Esophagus muscularis mucosa (tissue), 4 donors: ENCODE measurements at regions not wholly inside any gene's neighbourhood (a gene's known extent, or its start where the extent isn't known, plus 50 kb on each side); places are given as distances from the start of the nearest gene placed in this dataset.

Experiments used
- EP300 ChIP-seq: sonication (generic); formaldehyde crosslinking; IDR thresholded peaks from one replicate; pipeline ENCODE4 v1.6.1; 2017; ENCODE audit warnings: antibody characterized with exemption
- POLR2A ChIP-seq: fragments of 450-650 bp; IDR thresholded peaks from one replicate; pipeline ENCODE4 v1.6.1; 2017; ENCODE audit warnings: antibody characterized with exemption, moderate library complexity, mild to moderate bottlenecking, low read depth
- POLR2AphosphoS5 ChIP-seq, 2 donors: sonication (generic); formaldehyde crosslinking; IDR thresholded peaks; one replicate each; pipeline ENCODE4 v1.6.1; 2017; ENCODE audit warnings: antibody characterized with exemption in 2 of 2
- TF ChIP-seq, protein P1 (sequence below), 3 experiments: fragments of 200-600 bp in 2 of 3; fragments of 450-650 bp in 1 of 3; sonication (generic) in 2 of 3; IDR thresholded peaks; one replicate each; pipeline ENCODE4 v1.5.1; 2017 to 2019; ENCODE audit warnings: antibody characterized with exemption in 3 of 3, mild to moderate bottlenecking in 2 of 3, moderate library complexity in 1 of 3

DNA sequence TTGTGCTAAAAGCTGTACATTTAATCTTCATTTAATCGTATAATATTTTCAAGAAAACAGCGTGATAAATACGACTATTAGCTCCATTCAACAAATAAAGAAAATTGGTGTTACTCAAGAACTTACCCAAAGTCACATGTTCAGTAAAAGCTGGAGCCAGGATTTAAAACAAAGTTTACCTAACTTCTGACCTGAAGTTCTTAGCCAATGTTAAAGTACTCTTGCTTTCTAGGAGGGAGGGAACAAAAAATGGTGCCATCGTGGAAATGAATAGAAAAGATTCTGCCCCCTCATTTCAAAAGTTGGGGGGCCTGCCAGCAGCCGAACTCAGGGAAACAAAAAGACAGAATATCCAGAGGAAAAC is 395.8 kb downstream of the CD109 start:
- TF ChIP-seq, protein P1, sequence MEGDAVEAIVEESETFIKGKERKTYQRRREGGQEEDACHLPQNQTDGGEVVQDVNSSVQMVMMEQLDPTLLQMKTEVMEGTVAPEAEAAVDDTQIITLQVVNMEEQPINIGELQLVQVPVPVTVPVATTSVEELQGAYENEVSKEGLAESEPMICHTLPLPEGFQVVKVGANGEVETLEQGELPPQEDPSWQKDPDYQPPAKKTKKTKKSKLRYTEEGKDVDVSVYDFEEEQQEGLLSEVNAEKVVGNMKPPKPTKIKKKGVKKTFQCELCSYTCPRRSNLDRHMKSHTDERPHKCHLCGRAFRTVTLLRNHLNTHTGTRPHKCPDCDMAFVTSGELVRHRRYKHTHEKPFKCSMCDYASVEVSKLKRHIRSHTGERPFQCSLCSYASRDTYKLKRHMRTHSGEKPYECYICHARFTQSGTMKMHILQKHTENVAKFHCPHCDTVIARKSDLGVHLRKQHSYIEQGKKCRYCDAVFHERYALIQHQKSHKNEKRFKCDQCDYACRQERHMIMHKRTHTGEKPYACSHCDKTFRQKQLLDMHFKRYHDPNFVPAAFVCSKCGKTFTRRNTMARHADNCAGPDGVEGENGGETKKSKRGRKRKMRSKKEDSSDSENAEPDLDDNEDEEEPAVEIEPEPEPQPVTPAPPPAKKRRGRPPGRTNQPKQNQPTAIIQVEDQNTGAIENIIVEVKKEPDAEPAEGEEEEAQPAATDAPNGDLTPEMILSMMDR (IDR thresholded peaks at IDR 0.05), result no peak
- TF ChIP-seq POLR2A (no peak), POLR2AphosphoS5 (IDR thresholded peaks at IDR 0.05) (no peak), EP300 (no peak)
